Neural progenitor cell (in vitro differentiated cells): ENCODE measurements at regions not wholly inside any gene's neighbourhood (a gene's known extent, or its start where the extent isn't known, plus 50 kb on each side); places are given as distances from the start of the nearest gene placed in this dataset.

Experiments used
- DNase-seq: peaks from one replicate; pipeline ENCODE4 v3.0.0-alpha.2; 2016; ENCODE audit warnings: low spot score
- H2AFZ ChIP-seq: fragments of 200-600 bp; sonication (generic); replicated peaks from 2 replicates; pipeline ENCODE4 v1.6.1; 2016; ENCODE audit warnings: antibody characterized with exemption
- H3F3A ChIP-seq: fragments of 200-600 bp; sonication (generic); 2 replicates; pipeline ENCODE4 v1.6.1; 2016; ENCODE audit warnings: antibody characterized with exemption, low read depth
- H3K27ac ChIP-seq: fragments of 200-600 bp; sonication (generic); 2 replicates; pipeline ENCODE4 v1.5.1; 2016; ENCODE audit warnings: mild to moderate bottlenecking
- H3K27me3 ChIP-seq: fragments of 200-600 bp; sonication (generic); 2 replicates; pipeline ENCODE4 v1.6.1; 2016; ENCODE audit warnings: mild to moderate bottlenecking, moderate library complexity
- H3K36me3 ChIP-seq: fragments of 200-600 bp; sonication (generic); 2 replicates; pipeline ENCODE4 v1.5.1; 2016
- H3K4me1 ChIP-seq: fragments of 200-600 bp; sonication (generic); 2 replicates; pipeline ENCODE4 v1.6.1; 2016; ENCODE audit warnings: mixed run types
- H3K4me2 ChIP-seq: fragments of 200-600 bp; sonication (generic); 2 replicates; pipeline ENCODE4 v1.6.1; 2016
- H3K4me3 ChIP-seq: fragments of 200-600 bp; sonication (generic); 2 replicates; pipeline ENCODE4 v1.5.1; 2016
- H3K79me2 ChIP-seq: fragments of 200-600 bp; sonication (generic); 2 replicates; pipeline ENCODE4 v1.6.1; 2016; ENCODE audit warnings: low read depth
- H3K9ac ChIP-seq: fragments of 200-600 bp; sonication (generic); 2 replicates; pipeline ENCODE4 v1.6.1; 2016
- H3K9me3 ChIP-seq: fragments of 200-600 bp; sonication (generic); 2 replicates; pipeline ENCODE4 v1.5.1; 2016; ENCODE audit warnings: low read depth
- H4K20me1 ChIP-seq: fragments of 200-600 bp; sonication (generic); 2 replicates; pipeline ENCODE4 v1.6.1; 2016; ENCODE audit warnings: low read depth
- H3K27ac Mint-ChIP-seq: 3 replicates; pipeline ENCODE4 v1.8.0; 2021; ENCODE audit warnings: mixed read lengths
- H3K27me3 Mint-ChIP-seq: 2 replicates; pipeline ENCODE4 v1.8.0; 2022; ENCODE audit warnings: low read depth, mild to moderate bottlenecking, inconsistent platforms, moderate library complexity, mixed read lengths; ENCODE audit not compliant: insufficient read depth
- H3K36me3 Mint-ChIP-seq: 3 replicates; pipeline ENCODE4 v1.8.0; 2021; ENCODE audit warnings: mixed read lengths
- H3K4me1 Mint-ChIP-seq: 3 replicates; pipeline ENCODE4 v1.8.0; 2021; ENCODE audit warnings: mixed read lengths
- H3K4me3 Mint-ChIP-seq: 3 replicates; pipeline ENCODE4 v1.8.0; 2021; ENCODE audit warnings: mild to moderate bottlenecking, moderate library complexity, mixed read lengths
- H3K9me3 Mint-ChIP-seq: 3 replicates; pipeline ENCODE4 v1.8.0; 2020; ENCODE audit warnings: mixed read lengths
- EZH2 ChIP-seq: fragments of 200-600 bp; sonication (generic); IDR thresholded peaks from 2 replicates; pipeline ENCODE4 v1.6.1; 2017; ENCODE audit warnings: antibody characterized with exemption, mild to moderate bottlenecking, moderate library complexity
- EZH2phosphoT487 ChIP-seq: fragments of 200-600 bp; sonication (generic); IDR thresholded peaks from 2 replicates; pipeline ENCODE4 v1.6.1; 2017; ENCODE audit warnings: antibody characterized with exemption
- TF ChIP-seq, protein P1 (sequence below): fragments of 200-600 bp; sonication (generic); IDR thresholded peaks from 2 replicates; pipeline ENCODE4 v1.5.1; 2017; ENCODE audit warnings: antibody characterized with exemption, mild to moderate bottlenecking

DNA sequence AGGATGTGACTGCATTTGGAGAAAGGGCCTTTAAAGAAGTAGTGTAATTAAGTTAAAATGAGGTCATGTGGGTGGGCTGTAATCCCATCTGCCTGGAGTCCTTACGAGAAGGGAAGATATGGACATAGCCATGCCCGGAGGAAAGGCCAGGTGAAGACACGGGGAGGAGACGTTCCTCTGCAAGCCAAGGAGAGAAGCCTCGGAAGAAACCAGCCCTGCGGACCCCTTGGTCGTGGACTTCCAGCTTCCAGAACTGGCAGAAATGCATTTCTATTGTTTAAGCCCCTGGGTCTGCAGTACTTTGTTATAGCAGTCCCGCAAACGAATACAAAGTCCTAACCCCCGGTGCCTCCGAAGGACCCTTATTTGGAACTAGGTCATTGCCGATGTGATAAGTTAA, 87.6 kb upstream of the TAF1B start:
- Mint-ChIP-seq H3K27ac (no peak overlapping the region), H3K4me1 (peaks cover 69% of the 10 kb centered on the region), H3K36me3 (no peaks in the 10 kb centered on the region)

DNA sequence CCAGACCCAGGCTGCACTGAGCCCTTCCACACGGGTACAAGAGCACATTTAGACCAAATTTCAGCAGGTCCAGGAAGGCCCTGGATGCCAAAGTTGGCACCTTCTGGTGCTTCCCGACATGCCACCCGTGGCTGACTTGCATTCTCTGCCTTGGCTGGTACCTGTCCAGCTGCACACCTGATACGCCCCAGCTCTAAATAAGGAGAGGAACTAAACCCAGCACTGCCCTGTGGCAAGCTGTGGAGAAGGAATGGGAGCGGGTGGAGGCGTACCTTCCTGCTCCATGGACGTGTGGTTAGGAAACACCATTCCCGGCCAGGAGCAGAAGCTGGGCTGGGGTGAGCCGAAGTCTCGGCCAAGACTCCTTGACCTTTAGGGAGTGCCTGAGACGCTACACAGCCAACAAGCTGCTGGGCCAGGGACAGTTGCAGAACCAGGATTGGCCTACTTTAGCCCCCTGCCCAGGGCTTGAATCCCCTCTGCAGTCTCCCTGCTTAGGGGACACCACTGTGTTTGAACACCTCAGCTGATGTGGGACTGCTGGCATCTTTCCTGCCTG, 86.5 kb upstream of the TAF1B start:
- no peaks in the 10 kb centered on the region for H4K20me1 ChIP-seq
- H3K4me3 ChIP-seq, result no peak overlapping the region
- peaks cover 3% of the 10 kb centered on the region for H3K9me3 Mint-ChIP-seq
- H3K9ac ChIP-seq, result no peak overlapping the region
- peaks cover 25% of the 10 kb centered on the region for H3K27me3 ChIP-seq
- no peak overlapping the region for H3K27ac ChIP-seq
- peak overlapping the region; percentile 44 for H3K27ac Mint-ChIP-seq
- peak overlapping the region; percentile 57 for H3K4me2 ChIP-seq
- H3K4me1 Mint-ChIP-seq, result peaks cover 71% of the 10 kb centered on the region
- no peak for DNase-seq
- TF ChIP-seq EZH2, result no peak
- no peak for TF ChIP-seq EZH2phosphoT487
- TF ChIP-seq, protein P1, sequence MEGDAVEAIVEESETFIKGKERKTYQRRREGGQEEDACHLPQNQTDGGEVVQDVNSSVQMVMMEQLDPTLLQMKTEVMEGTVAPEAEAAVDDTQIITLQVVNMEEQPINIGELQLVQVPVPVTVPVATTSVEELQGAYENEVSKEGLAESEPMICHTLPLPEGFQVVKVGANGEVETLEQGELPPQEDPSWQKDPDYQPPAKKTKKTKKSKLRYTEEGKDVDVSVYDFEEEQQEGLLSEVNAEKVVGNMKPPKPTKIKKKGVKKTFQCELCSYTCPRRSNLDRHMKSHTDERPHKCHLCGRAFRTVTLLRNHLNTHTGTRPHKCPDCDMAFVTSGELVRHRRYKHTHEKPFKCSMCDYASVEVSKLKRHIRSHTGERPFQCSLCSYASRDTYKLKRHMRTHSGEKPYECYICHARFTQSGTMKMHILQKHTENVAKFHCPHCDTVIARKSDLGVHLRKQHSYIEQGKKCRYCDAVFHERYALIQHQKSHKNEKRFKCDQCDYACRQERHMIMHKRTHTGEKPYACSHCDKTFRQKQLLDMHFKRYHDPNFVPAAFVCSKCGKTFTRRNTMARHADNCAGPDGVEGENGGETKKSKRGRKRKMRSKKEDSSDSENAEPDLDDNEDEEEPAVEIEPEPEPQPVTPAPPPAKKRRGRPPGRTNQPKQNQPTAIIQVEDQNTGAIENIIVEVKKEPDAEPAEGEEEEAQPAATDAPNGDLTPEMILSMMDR, result no peak
- no peaks in the 10 kb centered on the region for H3K9me3 ChIP-seq
- H2AFZ ChIP-seq, result no peak overlapping the region
- H3K27me3 Mint-ChIP-seq, result peaks cover 21% of the 10 kb centered on the region
- no peaks in the 10 kb centered on the region for H3K79me2 ChIP-seq
- no peaks in the 10 kb centered on the region for H3K36me3 Mint-ChIP-seq
- H3K4me1 ChIP-seq, result peaks cover 40% of the 10 kb centered on the region
- H3K36me3 ChIP-seq, result no peaks in the 10 kb centered on the region
- H3F3A ChIP-seq, result no peaks in the 10 kb centered on the region
- no peak overlapping the region for H3K4me3 Mint-ChIP-seq

More for the DNA sequence above, 87.6 kb upstream of the TAF1B start:
- Histone ChIP-seq H3K27ac (no peak overlapping the region), H4K20me1 (no peaks in the 10 kb centered on the region), H3K36me3 (no peaks in the 10 kb centered on the region), H3K27me3 (peaks cover 25% of the 10 kb centered on the region), H2AFZ (no peak overlapping the region), H3K9ac (no peak overlapping the region), H3F3A (no peaks in the 10 kb centered on the region), H3K9me3 (no peaks in the 10 kb centered on the region), H3K4me3 (no peak overlapping the region), H3K4me1 (peaks cover 40% of the 10 kb centered on the region), H3K4me2 (no peak overlapping the region), H3K79me2 (no peaks in the 10 kb centered on the region)
- TF ChIP-seq EZH2, result no peak
- TF ChIP-seq, protein P1, result no peak
- no peak for TF ChIP-seq EZH2phosphoT487
- peaks cover 3% of the 10 kb centered on the region for H3K9me3 Mint-ChIP-seq
- H3K27me3 Mint-ChIP-seq, result peaks cover 18% of the 10 kb centered on the region
- peak overlapping the region; percentile 68 for H3K4me3 Mint-ChIP-seq
- DNase-seq, result no peak

DNA sequence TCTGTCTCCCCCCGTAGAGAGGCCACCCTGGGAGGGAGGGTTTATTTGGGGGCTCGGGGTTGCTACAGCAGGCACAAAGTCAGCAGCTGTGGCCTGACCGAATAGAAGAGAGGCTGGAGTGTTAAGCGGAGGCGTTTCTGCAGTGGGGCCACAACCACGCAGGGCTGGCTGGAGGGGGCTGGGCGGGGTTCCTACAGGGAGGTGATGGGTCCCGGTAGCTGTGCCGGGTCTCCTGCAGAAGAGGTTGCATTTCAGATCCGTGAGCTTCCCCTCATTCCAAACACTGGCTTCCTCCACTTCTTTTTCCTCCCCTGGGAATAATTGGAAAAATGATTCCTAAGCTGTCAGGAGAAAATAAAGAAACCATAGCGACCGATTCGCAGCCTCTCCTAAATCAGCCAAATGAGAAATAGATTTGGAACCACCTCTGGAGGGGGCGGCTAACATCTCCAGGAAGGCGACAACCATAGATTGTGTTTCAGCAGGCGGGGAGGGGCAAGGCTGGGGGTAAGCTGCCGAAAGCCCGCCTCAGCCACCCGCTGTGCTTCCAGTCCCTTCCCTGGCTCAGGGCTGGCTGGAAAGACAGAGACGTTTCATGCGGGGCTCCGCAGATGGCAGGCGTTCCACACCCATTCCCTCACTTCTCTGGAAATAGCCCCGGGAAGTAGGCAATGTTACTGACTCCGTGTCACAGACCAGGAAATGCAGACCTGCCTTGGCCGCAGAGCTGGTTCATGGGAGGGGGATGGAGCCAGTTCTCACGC, 85.6 kb upstream of the TAF1B start:
- peak overlapping the region; percentile 57 for H3K4me2 ChIP-seq
- H3K9ac ChIP-seq, result no peak overlapping the region
- Mint-ChIP-seq H3K4me3 (peak overlapping the region; percentile 75), H3K27ac (peak overlapping the region; percentile 71), H3K27me3 (peaks cover 24% of the 10 kb centered on the region), H3K36me3 (no peaks in the 10 kb centered on the region), H3K4me1 (peaks cover 69% of the 10 kb centered on the region), H3K9me3 (peaks cover 3% of the 10 kb centered on the region)
- peak; percentile 77 for DNase-seq
- no peak overlapping the region for H3K27ac ChIP-seq
- no peaks in the 10 kb centered on the region for H3F3A ChIP-seq
- peak overlapping the region; percentile 3 for H3K4me3 ChIP-seq
- H4K20me1 ChIP-seq, result no peaks in the 10 kb centered on the region
- no peak for TF ChIP-seq EZH2
- TF ChIP-seq, protein P1, result no peak
- TF ChIP-seq EZH2phosphoT487, result no peak
- H3K4me1 ChIP-seq, result peaks cover 40% of the 10 kb centered on the region
- no peaks in the 10 kb centered on the region for H3K9me3 ChIP-seq
- H3K36me3 ChIP-seq, result no peaks in the 10 kb centered on the region
- no peaks in the 10 kb centered on the region for H3K79me2 ChIP-seq
- H3K27me3 ChIP-seq, result peaks cover 25% of the 10 kb centered on the region
- H2AFZ ChIP-seq, result peak overlapping the region; percentile 3
